ENCODE measurements at regions not wholly inside any gene's neighbourhood (a gene's known extent, or its start where the extent isn't known, plus 50 kb on each side); places are given as distances from the start of the nearest gene placed in this dataset.

GRCh38 chr15:66848686-66849392, 146.8 kb downstream of the SMAD6 start:
- TF ChIP-seq CTCF (conservative IDR thresholded peaks at IDR 0.05), result no peak
- TF ChIP-seq ZFX (IDR thresholded peaks at IDR 0.05), result no peak
